MCF 10A (cell line): ENCODE measurements at regions not wholly inside any gene's neighbourhood (a gene's known extent, or its start where the extent isn't known, plus 50 kb on each side); places are given as distances from the start of the nearest gene placed in this dataset.
A peak's percentile ranks its signal among the peaks of the same experiment; 100 is the strongest.
"Not testable (repeated sequence)": the region's sequence is repeated elsewhere in the genome, so short reads cannot be mapped to it uniquely, and the experiment has no call there.

ENCODE experiments used
- BruUV-seq: library from RNA; stranded (reverse); fragments of 400-500 nt; replicated peaks from 2 replicates; lab custom pipeline; 2021; lab: Mats Ljungman, UMichigan
- CTCF ChIA-PET: fragments of 300-600 bp; sonication (Branson Sonifier 250); formaldehyde crosslinking; extraction: SDS; loops from one replicate; lab custom pipeline; 2021; ENCODE audit warnings: antibody characterized with exemption, inconsistent platforms; lab: Yijun Ruan, JAX
- POLR2A ChIA-PET: fragments of 300-600, 350-650 bp; sonication (Branson Sonifier 250); formaldehyde crosslinking; extraction: SDS; loops from one replicate; lab custom pipeline; 2020; ENCODE audit warnings: antibody characterized with exemption, inconsistent platforms; lab: Yijun Ruan, JAX
- DNase-seq: peaks from one replicate; pipeline ENCODE4 v3.0.0-alpha.2; 2018; ENCODE audit not compliant: unreplicated experiment
- H3K27ac Mint-ChIP-seq: one replicate; pipeline ENCODE4 v1.8.0; 2022; ENCODE audit warnings: mild to moderate bottlenecking, low read depth, mixed read lengths; ENCODE audit not compliant: unreplicated experiment
- H3K27me3 Mint-ChIP-seq: one replicate; pipeline ENCODE4 v1.8.0; 2022; ENCODE audit warnings: mixed read lengths; ENCODE audit not compliant: insufficient read depth, unreplicated experiment
- H3K36me3 Mint-ChIP-seq: one replicate; pipeline ENCODE4 v1.8.0; 2022; ENCODE audit warnings: mild to moderate bottlenecking, moderate library complexity, mixed read lengths; ENCODE audit not compliant: insufficient read depth, unreplicated experiment
- H3K4me1 Mint-ChIP-seq: one replicate; pipeline ENCODE4 v1.8.0; 2022; ENCODE audit warnings: mixed read lengths; ENCODE audit not compliant: insufficient read depth, unreplicated experiment
- H3K4me3 Mint-ChIP-seq: one replicate; pipeline ENCODE4 v1.8.0; 2022; ENCODE audit warnings: mild to moderate bottlenecking, moderate library complexity, mixed read lengths; ENCODE audit not compliant: unreplicated experiment
- H3K9me3 Mint-ChIP-seq: one replicate; pipeline ENCODE4 v1.8.0; 2022; ENCODE audit warnings: mixed read lengths; ENCODE audit not compliant: unreplicated experiment
- intact Hi-C: fragments of 100-400 bp; cut with micrococcal nuclease; formaldehyde crosslinking; loops from 2 replicates; pipeline ENCODE4 v1.14.1; 2022
- TF ChIP-seq, protein P1 (sequence below): fragments of 200-600 bp; IDR thresholded peaks from one replicate; pipeline ENCODE4 v1.8.0; 2022; ENCODE audit warnings: antibody characterized with exemption, mild to moderate bottlenecking; ENCODE audit not compliant: unreplicated experiment

- no peak overlapping the region for H3K4me3 Mint-ChIP-seq
- intact Hi-C loops: loop anchor here (1.0 to 2.0 kb wide), 2 partner anchors 61 to 80 kb away; partner anchors contain the start of gene NAMPT
- no peaks in the 10 kb centered on the region for H3K27me3 Mint-ChIP-seq
- H3K4me1 Mint-ChIP-seq: peaks cover 19% of the 10 kb centered on the region
- peaks cover 43% of the 10 kb centered on the region for H3K9me3 Mint-ChIP-seq
- peak overlapping the region; percentile 75 for H3K27ac Mint-ChIP-seq
- ChIA-PET POLR2A (interaction anchor here (0.6 to 3.5 kb wide), 7 partner anchors 9 to 76 kb away, joined by 3 to 31 read pairs (median 4); partner anchors contain the start of gene NAMPT), CTCF (no interaction called here)
- H3K36me3 Mint-ChIP-seq: no peaks in the 10 kb centered on the region
- no peak for DNase-seq
- no TSS peak for BruUV-seq
- TF ChIP-seq, protein P1, sequence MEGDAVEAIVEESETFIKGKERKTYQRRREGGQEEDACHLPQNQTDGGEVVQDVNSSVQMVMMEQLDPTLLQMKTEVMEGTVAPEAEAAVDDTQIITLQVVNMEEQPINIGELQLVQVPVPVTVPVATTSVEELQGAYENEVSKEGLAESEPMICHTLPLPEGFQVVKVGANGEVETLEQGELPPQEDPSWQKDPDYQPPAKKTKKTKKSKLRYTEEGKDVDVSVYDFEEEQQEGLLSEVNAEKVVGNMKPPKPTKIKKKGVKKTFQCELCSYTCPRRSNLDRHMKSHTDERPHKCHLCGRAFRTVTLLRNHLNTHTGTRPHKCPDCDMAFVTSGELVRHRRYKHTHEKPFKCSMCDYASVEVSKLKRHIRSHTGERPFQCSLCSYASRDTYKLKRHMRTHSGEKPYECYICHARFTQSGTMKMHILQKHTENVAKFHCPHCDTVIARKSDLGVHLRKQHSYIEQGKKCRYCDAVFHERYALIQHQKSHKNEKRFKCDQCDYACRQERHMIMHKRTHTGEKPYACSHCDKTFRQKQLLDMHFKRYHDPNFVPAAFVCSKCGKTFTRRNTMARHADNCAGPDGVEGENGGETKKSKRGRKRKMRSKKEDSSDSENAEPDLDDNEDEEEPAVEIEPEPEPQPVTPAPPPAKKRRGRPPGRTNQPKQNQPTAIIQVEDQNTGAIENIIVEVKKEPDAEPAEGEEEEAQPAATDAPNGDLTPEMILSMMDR: no peak
These were observed 60.8 kb upstream of the NAMPT start for GRCh38 chr7:106345421-106346166.

DNA sequence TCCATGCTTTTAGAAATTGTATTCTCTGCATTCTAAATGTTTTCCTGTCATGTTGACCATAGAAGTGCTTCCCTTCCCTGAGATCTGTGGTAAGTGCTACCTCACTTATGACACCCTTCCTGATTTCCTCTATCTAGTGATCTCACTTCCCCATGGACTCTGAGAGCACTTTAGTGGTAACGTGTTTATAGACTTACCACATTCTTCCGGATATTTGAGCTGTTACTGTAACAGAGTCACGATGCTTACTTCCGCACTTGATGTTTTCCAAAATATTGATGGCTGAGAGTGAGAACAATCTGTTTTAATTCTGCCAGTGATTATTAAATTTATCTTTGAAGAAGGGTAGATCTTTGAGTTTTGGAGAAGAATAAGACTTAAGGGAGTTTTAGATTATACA is 60.1 kb upstream of the NAMPT start:
- Mint-ChIP-seq H3K9me3 (peaks cover 41% of the 10 kb centered on the region), H3K27ac (no peak overlapping the region), H3K4me3 (no peak overlapping the region), H3K27me3 (no peaks in the 10 kb centered on the region), H3K36me3 (no peaks in the 10 kb centered on the region), H3K4me1 (peaks cover 19% of the 10 kb centered on the region)
- POLR2A ChIA-PET: no interaction called here
- TF ChIP-seq, protein P1: no peak
- intact Hi-C loops: no loop called here
- BruUV-seq: no TSS peak
- no peak for DNase-seq
- CTCF ChIA-PET: no interaction called here

- no peak for DNase-seq
- H3K36me3 Mint-ChIP-seq: no peaks in the 10 kb centered on the region
- no TSS peak for BruUV-seq
- H3K4me3 Mint-ChIP-seq: no peak overlapping the region
- intact Hi-C loops: no loop called here
- H3K27me3 Mint-ChIP-seq: no peaks in the 10 kb centered on the region
- H3K9me3 Mint-ChIP-seq: peaks cover 36% of the 10 kb centered on the region
- TF ChIP-seq, protein P1: no peak
- ChIA-PET POLR2A (interaction anchor here (0.6 kb wide), 1 partner anchor 11 kb away, joined by 3 read pairs; no protein-coding TSS in a partner anchor), CTCF (interaction anchor here (0.7 to 1.5 kb wide), 2 partner anchors 77 to 118 kb away, joined by 3 read pairs; no protein-coding TSS in a partner anchor)
- H3K4me1 Mint-ChIP-seq: peaks cover 19% of the 10 kb centered on the region
- H3K27ac Mint-ChIP-seq: no peak overlapping the region
These were observed 59.4 kb upstream of the NAMPT start for GRCh38 chr7:106344211-106344610.

- CTCF ChIA-PET, DNase-seq, H3K27ac Mint-ChIP-seq, BruUV-seq, intact Hi-C loops, H3K4me3 Mint-ChIP-seq, H3K27me3 Mint-ChIP-seq, H3K36me3 Mint-ChIP-seq: not testable (repeated sequence)
- POLR2A ChIA-PET: interaction anchor here (1.5 kb wide), 1 partner anchor 10 kb away, joined by 3 read pairs; no protein-coding TSS in a partner anchor
- H3K9me3 Mint-ChIP-seq: peaks cover 21% of the 10 kb centered on the region
- H3K4me1 Mint-ChIP-seq: peaks cover 12% of the 10 kb centered on the region
These were observed 57.3 kb upstream of the NAMPT start for GRCh38 chr7:106342049-106342448.

DNA sequence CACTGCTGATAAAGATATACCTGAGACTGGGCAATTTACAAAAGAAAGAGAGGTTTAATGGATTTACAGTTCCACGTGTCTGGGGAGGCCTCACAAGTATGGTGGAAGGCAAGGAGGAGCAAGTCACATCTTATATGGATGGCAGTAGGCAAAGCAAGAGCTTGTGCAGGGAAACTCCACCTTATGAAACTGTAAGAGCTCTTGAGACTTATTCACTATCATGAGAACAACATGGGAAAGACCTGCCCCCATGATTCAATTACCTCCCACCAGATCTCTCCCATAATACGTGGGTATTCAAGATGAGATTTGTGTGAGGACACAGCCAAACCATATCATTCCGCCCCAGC is 55.4 kb upstream of the NAMPT start:
- CTCF ChIA-PET, DNase-seq, BruUV-seq, intact Hi-C loops, H3K36me3 Mint-ChIP-seq, H3K4me1 Mint-ChIP-seq, H3K27me3 Mint-ChIP-seq, H3K27ac Mint-ChIP-seq, H3K4me3 Mint-ChIP-seq: not testable (repeated sequence)
- POLR2A ChIA-PET: interaction anchor here (0.6 kb wide), 1 partner anchor 9 kb away, joined by 4 read pairs; no protein-coding TSS in a partner anchor
- H3K9me3 Mint-ChIP-seq: peaks cover 21% of the 10 kb centered on the region
